ENCODE measurements at regions not wholly inside any gene's neighbourhood (a gene's known extent, or its start where the extent isn't known, plus 50 kb on each side); places are given as distances from the start of the nearest gene placed in this dataset.

DNA sequence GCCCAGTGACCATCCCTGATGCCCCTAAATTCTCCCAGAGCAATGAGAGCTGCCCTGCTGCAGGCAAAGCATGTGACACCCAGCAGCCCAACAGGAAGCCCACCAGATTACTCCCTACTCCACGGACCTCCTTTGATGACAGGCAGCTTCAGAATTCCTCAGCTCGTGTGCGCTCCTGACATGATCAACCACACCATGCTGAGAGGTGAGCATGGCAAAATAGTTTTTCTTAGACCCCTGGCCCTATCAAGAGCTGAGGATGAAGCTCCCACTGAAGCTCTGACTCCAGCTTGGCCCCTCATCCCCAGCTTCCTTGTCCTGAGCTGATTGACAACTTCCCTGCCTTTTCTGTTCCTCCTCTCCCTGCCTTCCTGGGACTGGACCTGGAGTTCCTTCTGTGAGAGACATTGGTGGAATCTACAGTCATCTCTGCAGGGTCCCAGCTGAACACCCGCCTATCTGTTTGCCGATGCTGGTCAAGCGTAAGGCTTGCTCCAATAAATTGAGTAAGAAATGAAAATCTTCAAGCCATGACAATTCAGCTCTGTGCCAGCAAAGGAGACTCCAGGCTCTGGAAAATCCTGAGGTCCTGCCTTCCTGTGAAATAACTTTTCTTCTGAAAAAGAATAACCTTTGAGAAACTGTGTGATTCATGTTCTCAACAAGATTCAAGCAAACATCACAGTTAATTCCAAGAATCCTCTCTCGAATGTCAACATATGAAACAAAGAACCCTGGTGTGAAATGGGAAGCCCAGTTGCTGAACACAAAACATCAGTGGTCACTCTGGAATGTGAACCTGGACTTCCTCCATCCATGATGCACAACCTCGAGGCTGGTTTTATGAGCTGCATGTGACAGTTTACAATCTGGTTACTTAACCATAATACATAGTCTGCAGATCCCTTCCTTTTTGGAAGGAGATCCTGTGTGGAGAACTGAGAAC lies 201.1 kb downstream of the SPP2 start:
- no peak for FAIRE-seq
- no peak overlapping the region for H3K27ac ChIP-seq (ENCODE audit: extremely low read length, insufficient read depth, low read length)
- WGBS (ENCODE audit: low lambda C conversion rate): 18% methylated on average over 6 of the region's 8 CpGs
- no peaks in the 10 kb centered on the region for H3K79me2 ChIP-seq (ENCODE audit: insufficient read depth, low read length)
- DNase-seq (ENCODE audit: low spot score): peak; percentile 10
- no peak for ATAC-seq
- H3K9ac ChIP-seq (ENCODE audit: insufficient read depth, low read depth, low read length): no peak overlapping the region
- H3K27me3 ChIP-seq (ENCODE audit: control insufficient read depth in 1 of 2, insufficient read depth in 2 of 2, low read length in 2 of 2): no peaks in the 10 kb centered on the region; a peak in 1 of 5 replicates
- intact Hi-C loops (cut with micrococcal nuclease; ENCODE audit: unreplicated experiment): no loop called here
- H3K4me2 ChIP-seq (ENCODE audit: low read depth, low read length): no peak overlapping the region
- H2AFZ ChIP-seq (ENCODE audit: low read length): no peak overlapping the region
- no peaks in the 10 kb centered on the region for H3K4me1 ChIP-seq (ENCODE audit: insufficient read depth, low read length)
- H3K36me3 ChIP-seq (replicated peaks in 1 of 2; ENCODE audit: control insufficient read depth in 1 of 2, insufficient read depth in 2 of 2, low read length in 2 of 2): no peaks in the 10 kb centered on the region
- CTCF ChIA-PET (ENCODE audit: low intra/inter-chr PET ratio, low total read pairs): no interaction called here
- no peaks in the 10 kb centered on the region for H3K9me3 ChIP-seq (ENCODE audit: low read length)
- H3K4me3 ChIP-seq (replicated peaks in 1 of 3; ENCODE audit: insufficient read depth in 1 of 3, low read depth in 2 of 3, low read length in 3 of 3): no peak overlapping the region
- BruUV-seq (replicated peaks): no TSS peak
- POLR2A ChIA-PET: no interaction called here
- H4K20me1 ChIP-seq (ENCODE audit: insufficient read depth, low read length): no peaks in the 10 kb centered on the region
- in situ Hi-C loops (cut with HindIII; ENCODE audit: extremely low pct_ligation_motif_present, low pct_unique_long_range_greater_than_20kb): loop anchor here (10.0 kb wide), 1 partner anchor 277 kb away; no protein-coding TSS in a partner anchor
- TF ChIP-seq CREB1 (IDR thresholded peaks at IDR 0.05) (no peak), CREB1 (CRISPR knock-in tag; IDR thresholded peaks at IDR 0.05) (no peak), IRX3 (CRISPR knock-in tag; IDR thresholded peaks at IDR 0.05; ENCODE audit: borderline replicate concordance, low read depth) (no peak), ZNF20 (CRISPR knock-in tag; IDR thresholded peaks at IDR 0.05) (no peak), ZFYVE20 (CRISPR knock-in tag; IDR thresholded peaks at IDR 0.05; ENCODE audit: borderline replicate concordance, low read depth) (no peak), ZNF484 (CRISPR knock-in tag; IDR thresholded peaks at IDR 0.05; ENCODE audit: borderline replicate concordance, low read depth) (no peak), PITX1 (CRISPR knock-in tag; IDR thresholded peaks at IDR 0.05) (no peak), ZNF841 (CRISPR knock-in tag; IDR thresholded peaks at IDR 0.05; ENCODE audit: borderline replicate concordance) (no peak), TCF12 (IDR thresholded peaks at IDR 0.05) (no peak), TCF12 (CRISPR knock-in tag; IDR thresholded peaks at IDR 0.05) (no peak), KMT2B (CRISPR knock-in tag; IDR thresholded peaks at IDR 0.05) (no peak), SMAD9 (CRISPR knock-in tag; IDR thresholded peaks at IDR 0.05) (no peak), MYNN (CRISPR knock-in tag; IDR thresholded peaks at IDR 0.05; ENCODE audit: low read depth) (no peak)
- TF ChIP-seq, protein P1, sequence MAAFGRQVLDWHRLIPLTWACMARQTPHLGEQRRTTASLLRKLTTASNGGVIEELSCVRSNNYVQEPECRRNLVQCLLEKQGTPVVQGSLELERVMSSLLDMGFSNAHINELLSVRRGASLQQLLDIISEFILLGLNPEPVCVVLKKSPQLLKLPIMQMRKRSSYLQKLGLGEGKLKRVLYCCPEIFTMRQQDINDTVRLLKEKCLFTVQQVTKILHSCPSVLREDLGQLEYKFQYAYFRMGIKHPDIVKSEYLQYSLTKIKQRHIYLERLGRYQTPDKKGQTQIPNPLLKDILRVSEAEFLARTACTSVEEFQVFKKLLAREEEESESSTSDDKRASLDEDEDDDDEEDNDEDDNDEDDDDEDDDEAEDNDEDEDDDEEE (CRISPR knock-in tag; IDR thresholded peaks at IDR 0.05): no peak

All from HepG2 (cell line).